ENCODE measurements at regions not wholly inside any gene's neighbourhood (a gene's known extent, or its start where the extent isn't known, plus 50 kb on each side); places are given as distances from the start of the nearest gene placed in this dataset.

DNA sequence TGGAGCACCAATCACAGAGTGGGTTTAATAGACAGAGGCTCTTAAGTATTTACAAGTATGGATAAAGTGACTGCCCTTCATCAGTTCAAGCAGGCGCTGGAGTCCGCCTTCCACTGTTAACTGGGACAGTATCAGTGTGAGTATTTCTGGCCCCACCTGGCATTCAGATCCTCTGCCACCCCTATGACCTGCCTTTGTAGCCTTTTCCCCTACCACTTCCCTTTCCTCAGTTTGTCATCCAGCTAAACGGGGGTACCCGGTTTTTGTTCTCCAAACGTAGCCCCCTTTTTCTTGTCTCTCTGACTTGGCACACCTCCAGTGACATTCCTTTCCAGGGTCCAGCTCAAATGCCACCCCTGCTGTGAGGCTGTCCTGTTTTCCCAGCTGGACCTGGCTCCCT lies 134.4 kb downstream of the SNX10 start (continued):
- TF ChIP-seq TRIM24 (IDR thresholded peaks at IDR 0.05) (no peak), TEAD4 (IDR thresholded peaks at IDR 0.05; ENCODE audit: low read length) (no peak), TEAD4 (CRISPR knock-in tag; IDR thresholded peaks at IDR 0.05; ENCODE audit: borderline replicate concordance) (no peak), ZNF77 (CRISPR knock-in tag; IDR thresholded peaks at IDR 0.05) (no peak), ZBTB8A (IDR thresholded peaks at IDR 0.05; ENCODE audit: partially characterized antibody) (no peak), DMBX1 (CRISPR knock-in tag; IDR thresholded peaks at IDR 0.05; ENCODE audit: borderline replicate concordance) (no peak), ZNF785 (CRISPR knock-in tag; IDR thresholded peaks at IDR 0.05) (no peak), ZNF165 (CRISPR knock-in tag; IDR thresholded peaks at IDR 0.05; ENCODE audit: borderline replicate concordance) (no peak)

DNA sequence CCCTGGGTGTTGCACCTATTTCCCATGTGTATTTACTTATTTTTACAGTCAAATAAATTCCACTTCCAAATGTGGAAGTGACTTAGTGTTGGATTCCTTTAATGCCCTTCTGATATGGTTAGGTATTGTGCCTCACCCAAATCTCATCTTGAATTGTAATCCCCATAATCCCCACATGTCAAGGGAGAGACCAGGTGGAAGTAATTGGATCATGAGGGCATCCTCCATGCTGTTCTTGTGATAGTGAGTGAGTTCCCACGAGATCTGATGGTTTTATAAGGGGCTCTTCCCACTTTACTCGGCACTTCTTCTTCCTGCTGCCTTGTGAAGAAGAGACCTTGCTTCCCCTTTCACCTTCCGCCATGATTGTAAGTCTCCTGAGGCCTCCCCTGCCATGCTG lies 136.9 kb downstream of the SNX10 start:
- no peaks in the 10 kb centered on the region for H3K27me3 ChIP-seq (ENCODE audit: control insufficient read depth in 2 of 2, insufficient read depth in 2 of 2, low read length in 2 of 2)

More for the DNA sequence above, 136.9 kb downstream of the SNX10 start:
- no peaks in the 10 kb centered on the region for H3K79me2 ChIP-seq (ENCODE audit: control insufficient read depth, insufficient read depth, low read length)
- no peak for DNase-seq (ENCODE audit: extremely low read depth in 1 of 4, low spot score in 3 of 4)
- peaks cover 0 to 3% of the 10 kb centered on the region in 2 experiments; a peak in 3 of 5 replicates for H3K4me1 ChIP-seq (replicated peaks in 1 of 2; ENCODE audit: control insufficient read depth in 2 of 2, insufficient read depth in 2 of 2, low read length in 2 of 2)
- no peak for FAIRE-seq
- intact Hi-C loops (cut with micrococcal nuclease) (no loop called here), in situ Hi-C loops (cut with MboI) (no loop called here)
- no peak overlapping the region for H3K27ac ChIP-seq (ENCODE audit: extremely low read depth, low read depth, low read length)
- no peak overlapping the region for H3K9ac ChIP-seq (ENCODE audit: insufficient read depth in 1 of 2, low read depth in 2 of 2, low read length in 2 of 2)
- H3K9me3 ChIP-seq (replicated peaks; ENCODE audit: control insufficient read depth, insufficient read depth, low read depth, low read length) = no peaks in the 10 kb centered on the region
- no peak overlapping the region for H3K4me3 ChIP-seq
- H4K20me1 ChIP-seq (replicated peaks; ENCODE audit: control insufficient read depth, insufficient read depth, low read length) = no peaks in the 10 kb centered on the region
- no peaks in the 10 kb centered on the region for H3K36me3 ChIP-seq (ENCODE audit: control insufficient read depth, insufficient read depth, low read length)
- H3K4me2 ChIP-seq (ENCODE audit: insufficient read depth, low read length) = no peak overlapping the region
- BruUV-seq (replicated peaks) = no TSS peak
- no peaks in the 10 kb centered on the region for H3K9me1 ChIP-seq (ENCODE audit: control insufficient read depth, insufficient read depth, low read length)
- CTCF ChIA-PET (ENCODE audit: low intra/inter-chr PET ratio) = no interaction called here
- 0 out of 2 replicates have a peak overlapping the region, but pooled peaks have one; percentile 42 for H2AFZ ChIP-seq (ENCODE audit: low read depth, low read length)
- 34% methylated on average over 3 of the region's 3 CpGs for WGBS (ENCODE audit: insufficient coverage, low coverage, missing lambda C conversion rate)
- no peak for ATAC-seq
- POLR2A ChIA-PET = interaction anchor here (0.5 to 1.9 kb wide), 2 partner anchors 9 to 106 kb away, joined by 3 to 7 read pairs; no protein-coding TSS in a partner anchor
- TF ChIP-seq SMARCA4 (IDR thresholded peaks at IDR 0.05) = no peak
- TF ChIP-seq, protein P1, sequence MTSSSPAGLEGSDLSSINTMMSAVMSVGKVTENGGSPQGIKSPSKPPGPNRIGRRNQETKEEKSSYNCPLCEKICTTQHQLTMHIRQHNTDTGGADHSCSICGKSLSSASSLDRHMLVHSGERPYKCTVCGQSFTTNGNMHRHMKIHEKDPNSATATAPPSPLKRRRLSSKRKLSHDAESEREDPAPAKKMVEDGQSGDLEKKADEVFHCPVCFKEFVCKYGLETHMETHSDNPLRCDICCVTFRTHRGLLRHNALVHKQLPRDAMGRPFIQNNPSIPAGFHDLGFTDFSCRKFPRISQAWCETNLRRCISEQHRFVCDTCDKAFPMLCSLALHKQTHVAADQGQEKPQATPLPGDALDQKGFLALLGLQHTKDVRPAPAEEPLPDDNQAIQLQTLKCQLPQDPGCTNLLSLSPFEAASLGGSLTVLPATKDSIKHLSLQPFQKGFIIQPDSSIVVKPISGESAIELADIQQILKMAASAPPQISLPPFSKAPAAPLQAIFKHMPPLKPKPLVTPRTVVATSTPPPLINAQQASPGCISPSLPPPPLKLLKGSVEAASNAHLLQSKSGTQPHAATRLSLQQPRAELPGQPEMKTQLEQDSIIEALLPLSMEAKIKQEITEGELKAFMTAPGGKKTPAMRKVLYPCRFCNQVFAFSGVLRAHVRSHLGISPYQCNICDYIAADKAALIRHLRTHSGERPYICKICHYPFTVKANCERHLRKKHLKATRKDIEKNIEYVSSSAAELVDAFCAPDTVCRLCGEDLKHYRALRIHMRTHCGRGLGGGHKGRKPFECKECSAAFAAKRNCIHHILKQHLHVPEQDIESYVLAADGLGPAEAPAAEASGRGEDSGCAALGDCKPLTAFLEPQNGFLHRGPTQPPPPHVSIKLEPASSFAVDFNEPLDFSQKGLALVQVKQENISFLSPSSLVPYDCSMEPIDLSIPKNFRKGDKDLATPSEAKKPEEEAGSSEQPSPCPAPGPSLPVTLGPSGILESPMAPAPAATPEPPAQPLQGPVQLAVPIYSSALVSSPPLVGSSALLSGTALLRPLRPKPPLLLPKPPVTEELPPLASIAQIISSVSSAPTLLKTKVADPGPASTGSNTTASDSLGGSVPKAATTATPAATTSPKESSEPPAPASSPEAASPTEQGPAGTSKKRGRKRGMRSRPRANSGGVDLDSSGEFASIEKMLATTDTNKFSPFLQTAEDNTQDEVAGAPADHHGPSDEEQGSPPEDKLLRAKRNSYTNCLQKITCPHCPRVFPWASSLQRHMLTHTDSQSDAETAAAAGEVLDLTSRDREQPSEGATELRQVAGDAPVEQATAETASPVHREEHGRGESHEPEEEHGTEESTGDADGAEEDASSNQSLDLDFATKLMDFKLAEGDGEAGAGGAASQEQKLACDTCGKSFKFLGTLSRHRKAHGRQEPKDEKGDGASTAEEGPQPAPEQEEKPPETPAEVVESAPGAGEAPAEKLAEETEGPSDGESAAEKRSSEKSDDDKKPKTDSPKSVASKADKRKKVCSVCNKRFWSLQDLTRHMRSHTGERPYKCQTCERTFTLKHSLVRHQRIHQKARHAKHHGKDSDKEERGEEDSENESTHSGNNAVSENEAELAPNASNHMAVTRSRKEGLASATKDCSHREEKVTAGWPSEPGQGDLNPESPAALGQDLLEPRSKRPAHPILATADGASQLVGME (CRISPR knock-in tag; IDR thresholded peaks at IDR 0.05) = no peak

Measured in K562 (cell line).